Adrenal gland (tissue), 5 donors: ENCODE measurements at regions not wholly inside any gene's neighbourhood (a gene's known extent, or its start where the extent isn't known, plus 50 kb on each side); places are given as distances from the start of the nearest gene placed in this dataset.

Source experiments
- CTCF ChIP-seq, 6 experiments: fragments of 450-650 bp in 4 of 6; fragments of 200-600 bp in 2 of 6; sonication (generic) in 1 of 6; IDR thresholded peaks; 1 replicate in 5 of 6; 2 replicates in 1 of 6; pipeline versions ENCODE4 v1.5.1 to v1.8.0; 2016 to 2021; ENCODE audit warnings: antibody characterized with exemption in 6 of 6, mild to moderate bottlenecking in 2 of 6, moderate library complexity in 1 of 6
- POLR2A ChIP-seq, 2 donors: fragments of 450-650 bp; IDR thresholded peaks; one replicate each; pipeline ENCODE4 v1.6.1; 2017; ENCODE audit warnings: antibody characterized with exemption in 2 of 2, mild to moderate bottlenecking in 2 of 2, moderate library complexity in 1 of 2
- donor health status: DM: no; HTN: no; CAD: no.

- no peak for TF ChIP-seq CTCF (IDR thresholded peaks at IDR 0.05)
- no peak for TF ChIP-seq POLR2A (IDR thresholded peaks at IDR 0.05)
Measured at GRCh38 chr21:15332572-15332971, 267.8 kb upstream of the NRIP1 start.
